ENCODE measurements at regions not wholly inside any gene's neighbourhood (a gene's known extent, or its start where the extent isn't known, plus 50 kb on each side); places are given as distances from the start of the nearest gene placed in this dataset.
"Not testable (repeated sequence)": the region's sequence is repeated elsewhere in the genome, so short reads cannot be mapped to it uniquely, and the experiment has no call there.

- H3K9me3 ChIP-seq (ENCODE audit: low read length): no peaks in the 10 kb centered on the region
- H4K20me1 ChIP-seq (ENCODE audit: insufficient read depth, low read length): no peaks in the 10 kb centered on the region
- intact Hi-C loops (cut with micrococcal nuclease; ENCODE audit: unreplicated experiment): no loop called here
- no peak overlapping the region for H2AFZ ChIP-seq (ENCODE audit: low read length)
- no peaks in the 10 kb centered on the region for H3K4me1 ChIP-seq (ENCODE audit: insufficient read depth, low read length, poor library complexity, severe bottlenecking)
- no peaks in the 10 kb centered on the region for H3K36me3 ChIP-seq (ENCODE audit: insufficient read depth, low read length)
- POLR2A ChIA-PET: no interaction called here
- BruUV-seq (replicated peaks): no TSS peak
- H3K4me2 ChIP-seq (ENCODE audit: low read length): no peak overlapping the region
- TF ChIP-seq CTCF (conservative IDR thresholded peaks at IDR 0.05; ENCODE audit: low read length) (no peak), EZH2phosphoT487 (IDR thresholded peaks at IDR 0.05; ENCODE audit: borderline replicate concordance, low read depth, low read length) (no peak)
- no peak overlapping the region for H3K27ac ChIP-seq (ENCODE audit: low read depth, low read length, poor library complexity, severe bottlenecking)
- no peak overlapping the region for H3K4me3 ChIP-seq (ENCODE audit: low read depth, low read length, poor library complexity, severe bottlenecking)
- no peaks in the 10 kb centered on the region for H3K79me2 ChIP-seq (ENCODE audit: insufficient read depth, low read depth, low read length)
- CTCF ChIA-PET (ENCODE audit: unreplicated experiment): no interaction called here
- no peak for DNase-seq (ENCODE audit: low spot score)
- no peaks in the 10 kb centered on the region for H3K9me2 ChIP-seq (ENCODE audit: insufficient read depth, low read length)
Measured at GRCh38 chr4:66766557-66766956, 778.7 kb downstream of the CENPC start.

- Histone ChIP-seq H3K36me3 (ENCODE audit: insufficient read depth, low read length) (no peaks in the 10 kb centered on the region), H3K9me3 (ENCODE audit: low read length) (no peaks in the 10 kb centered on the region), H3K79me2 (ENCODE audit: insufficient read depth, low read depth, low read length) (no peaks in the 10 kb centered on the region), H3K4me1 (ENCODE audit: insufficient read depth, low read length, poor library complexity, severe bottlenecking) (no peaks in the 10 kb centered on the region), H3K9me2 (ENCODE audit: insufficient read depth, low read length) (no peaks in the 10 kb centered on the region), H3K4me3 (ENCODE audit: low read depth, low read length, poor library complexity, severe bottlenecking) (no peak overlapping the region), H3K27ac (ENCODE audit: low read depth, low read length, poor library complexity, severe bottlenecking) (no peak overlapping the region), H4K20me1 (ENCODE audit: insufficient read depth, low read length) (no peaks in the 10 kb centered on the region), H2AFZ (ENCODE audit: low read length) (no peak overlapping the region), H3K4me2 (ENCODE audit: low read length) (no peak overlapping the region)
- TF ChIP-seq EZH2phosphoT487 (IDR thresholded peaks at IDR 0.05; ENCODE audit: borderline replicate concordance, low read depth, low read length): no peak
- no peak for TF ChIP-seq CTCF (conservative IDR thresholded peaks at IDR 0.05; ENCODE audit: low read length)
- BruUV-seq (replicated peaks): no TSS peak
- intact Hi-C loops (cut with micrococcal nuclease; ENCODE audit: unreplicated experiment): no loop called here
- no peak for DNase-seq (ENCODE audit: low spot score)
- ChIA-PET CTCF (ENCODE audit: unreplicated experiment) (no interaction called here), POLR2A (interaction anchor here (1.1 kb wide), 1 partner anchor 9 kb away, joined by 3 read pairs; no protein-coding TSS in a partner anchor)
Measured at GRCh38 chr4:66750273-66750672, 795.0 kb downstream of the CENPC start.

- intact Hi-C loops (cut with micrococcal nuclease; ENCODE audit: unreplicated experiment): not testable (repeated sequence)
Measured at GRCh38 chr4:66746918-66747317, 798.4 kb downstream of the CENPC start.

More at GRCh38 chr4:66746918-66747317, 798.4 kb downstream of the CENPC start:
- H3K4me1 ChIP-seq (ENCODE audit: insufficient read depth, low read length, poor library complexity, severe bottlenecking); BruUV-seq (replicated peaks); DNase-seq (ENCODE audit: low spot score); H3K9me2 ChIP-seq (ENCODE audit: insufficient read depth, low read length); H2AFZ ChIP-seq (ENCODE audit: low read length); H3K79me2 ChIP-seq (ENCODE audit: insufficient read depth, low read depth, low read length); H4K20me1 ChIP-seq (ENCODE audit: insufficient read depth, low read length); H3K9me3 ChIP-seq (ENCODE audit: low read length); H3K4me3 ChIP-seq (ENCODE audit: low read depth, low read length, poor library complexity, severe bottlenecking); CTCF ChIA-PET (ENCODE audit: unreplicated experiment); H3K4me2 ChIP-seq (ENCODE audit: low read length); H3K36me3 ChIP-seq (ENCODE audit: insufficient read depth, low read length); H3K27ac ChIP-seq (ENCODE audit: low read depth, low read length, poor library complexity, severe bottlenecking): not testable (repeated sequence)
- POLR2A ChIA-PET: interaction anchor here (0.6 kb wide), 1 partner anchor 565 kb away, joined by 3 read pairs; no protein-coding TSS in a partner anchor

Measured in OCI-LY7 (cell line).